Neural cell (in vitro differentiated cells): ENCODE measurements at regions not wholly inside any gene's neighbourhood (a gene's known extent, or its start where the extent isn't known, plus 50 kb on each side); places are given as distances from the start of the nearest gene placed in this dataset.

Experiments
- EZH2 ChIP-seq: fragments of 200-600, 300-800 bp; shearing (Covaris generic), sonication (generic); IDR thresholded peaks from 2 replicates; pipeline ENCODE4 v1.6.1; 2014; ENCODE audit warnings: antibody characterized with exemption, low read length, borderline replicate concordance, mild to moderate bottlenecking; ENCODE audit not compliant: insufficient read depth, poor library complexity, severe bottlenecking
- POLR2AphosphoS5 ChIP-seq: IDR thresholded peaks from 2 replicates; pipeline ENCODE4 v1.6.1; 2012
- RAD21 ChIP-seq: fragments of 450-650 bp; conservative IDR thresholded peaks from 2 replicates; pipeline ENCODE4 v1.6.1; 2014; ENCODE audit warnings: antibody characterized with exemption, mild to moderate bottlenecking, moderate library complexity
- SMC3 ChIP-seq: fragments of 450-650 bp; conservative IDR thresholded peaks from 2 replicates; pipeline ENCODE4 v1.6.1; 2014; ENCODE audit warnings: antibody characterized with exemption, mild to moderate bottlenecking, moderate library complexity; ENCODE audit not compliant: poor library complexity
- TF ChIP-seq, protein P1 (sequence below): fragments of 450-650 bp; IDR thresholded peaks from 2 replicates; pipeline ENCODE4 v1.5.1; 2014; ENCODE audit warnings: antibody characterized with exemption, mild to moderate bottlenecking, moderate library complexity; ENCODE audit not compliant: poor library complexity, severe bottlenecking

DNA sequence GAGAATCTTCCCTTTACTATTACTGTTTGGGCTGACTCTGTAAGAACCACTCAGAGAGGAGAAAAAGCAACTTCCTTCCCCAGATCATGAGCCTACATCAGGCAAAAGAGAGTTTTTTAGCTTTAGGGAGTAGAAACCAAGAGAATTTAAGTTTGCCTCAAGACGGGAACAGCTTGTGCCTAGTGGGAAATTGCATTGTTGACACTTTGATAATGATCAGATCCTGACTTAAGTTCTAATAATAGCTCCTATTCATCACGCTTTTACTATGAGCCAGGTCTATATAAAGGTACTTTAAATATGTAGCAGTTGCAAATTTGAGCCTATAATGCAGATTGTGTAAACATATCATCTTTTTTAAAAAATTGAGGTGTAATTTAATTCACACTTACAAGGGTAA lies 298.2 kb downstream of the MAN2A1 start:
- no peak for TF ChIP-seq RAD21
- TF ChIP-seq, protein P1, sequence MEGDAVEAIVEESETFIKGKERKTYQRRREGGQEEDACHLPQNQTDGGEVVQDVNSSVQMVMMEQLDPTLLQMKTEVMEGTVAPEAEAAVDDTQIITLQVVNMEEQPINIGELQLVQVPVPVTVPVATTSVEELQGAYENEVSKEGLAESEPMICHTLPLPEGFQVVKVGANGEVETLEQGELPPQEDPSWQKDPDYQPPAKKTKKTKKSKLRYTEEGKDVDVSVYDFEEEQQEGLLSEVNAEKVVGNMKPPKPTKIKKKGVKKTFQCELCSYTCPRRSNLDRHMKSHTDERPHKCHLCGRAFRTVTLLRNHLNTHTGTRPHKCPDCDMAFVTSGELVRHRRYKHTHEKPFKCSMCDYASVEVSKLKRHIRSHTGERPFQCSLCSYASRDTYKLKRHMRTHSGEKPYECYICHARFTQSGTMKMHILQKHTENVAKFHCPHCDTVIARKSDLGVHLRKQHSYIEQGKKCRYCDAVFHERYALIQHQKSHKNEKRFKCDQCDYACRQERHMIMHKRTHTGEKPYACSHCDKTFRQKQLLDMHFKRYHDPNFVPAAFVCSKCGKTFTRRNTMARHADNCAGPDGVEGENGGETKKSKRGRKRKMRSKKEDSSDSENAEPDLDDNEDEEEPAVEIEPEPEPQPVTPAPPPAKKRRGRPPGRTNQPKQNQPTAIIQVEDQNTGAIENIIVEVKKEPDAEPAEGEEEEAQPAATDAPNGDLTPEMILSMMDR, result no peak
- no peak for TF ChIP-seq SMC3
- no peak for TF ChIP-seq POLR2AphosphoS5
- TF ChIP-seq EZH2, result no peak
